IMR-90 (cell line): ENCODE measurements at regions not wholly inside any gene's neighbourhood (a gene's known extent, or its start where the extent isn't known, plus 50 kb on each side); places are given as distances from the start of the nearest gene placed in this dataset.
A peak's percentile ranks its signal among the peaks of the same experiment; 100 is the strongest.

Experiments used
- ATAC-seq: fragments of 200-7000 bp; cut with Tn5 transposase; 2 replicates; pipeline ENCODE4 v1.9.1; 2020; ENCODE audit warnings: low read depth, mild to moderate bottlenecking, moderate library complexity
- BruUV-seq: library from RNA; stranded (reverse); fragments of 400-500 nt; replicated peaks from 2 replicates; lab custom pipeline; 2021; lab: Mats Ljungman, UMichigan
- CTCF ChIA-PET: fragments of 300-600 bp; formaldehyde crosslinking; extraction: SDS; loops from one replicate; lab custom pipeline; 2021; ENCODE audit warnings: antibody characterized with exemption; lab: Yijun Ruan, JAX
- POLR2A ChIA-PET: fragments of 300-600 bp; sonication (Branson Sonifier 250); formaldehyde crosslinking; loops from one replicate; lab custom pipeline; 2022; ENCODE audit warnings: antibody characterized with exemption; ENCODE audit not compliant: unreplicated experiment; lab: Charles Lee
- DNase-seq: peaks from one replicate; pipeline ENCODE4 v3.0.0; 2013
- H2AFZ ChIP-seq: replicated peaks from 2 replicates; pipeline ENCODE3; 2013; ENCODE audit warnings: low read length, mild to moderate bottlenecking; ENCODE audit not compliant: poor library complexity
- H2AK5ac ChIP-seq: 2 replicates; pipeline ENCODE4 v1.6.1; 2013; ENCODE audit warnings: low read depth, low read length, inconsistent platforms
- H2AK9ac ChIP-seq: replicated peaks from 2 replicates; pipeline ENCODE3; 2013; ENCODE audit warnings: mild to moderate bottlenecking, low read depth, low read length, moderate library complexity; ENCODE audit not compliant: poor library complexity
- H2BK120ac ChIP-seq: 2 replicates; pipeline ENCODE4 v1.6.1; 2013; ENCODE audit warnings: low read depth, low read length, inconsistent platforms
- H2BK15ac ChIP-seq: 3 replicates; pipeline ENCODE4 v1.6.1; 2013; ENCODE audit warnings: low read depth, low read length, inconsistent platforms
- H2BK20ac ChIP-seq: 2 replicates; pipeline ENCODE4 v1.6.1; 2013; ENCODE audit warnings: low read depth, mild to moderate bottlenecking, inconsistent platforms, low read length, moderate library complexity
- H2BK5ac ChIP-seq: 2 replicates; pipeline ENCODE4 v1.6.1; 2013; ENCODE audit warnings: mild to moderate bottlenecking, low read depth, low read length, inconsistent platforms; ENCODE audit not compliant: poor library complexity, severe bottlenecking
- H3K14ac ChIP-seq: replicated peaks from 2 replicates; pipeline ENCODE4 v1.6.1; 2013; ENCODE audit warnings: low read depth, low read length, inconsistent platforms
- H3K18ac ChIP-seq: 2 replicates; pipeline ENCODE4 v1.6.1; 2013; ENCODE audit warnings: low read depth, low read length, control low read depth
- H3K23ac ChIP-seq: 2 replicates; pipeline ENCODE4 v1.6.1; 2013; ENCODE audit warnings: low read depth, low read length, inconsistent platforms
- H3K27ac ChIP-seq: 2 replicates; pipeline ENCODE4 v1.5.1; 2013; ENCODE audit warnings: mild to moderate bottlenecking, control low read depth, low read length; ENCODE audit not compliant: insufficient read depth
- H3K27me3 ChIP-seq: 2 replicates; pipeline ENCODE4 v1.6.1; 2013; ENCODE audit warnings: low read length; ENCODE audit not compliant: control insufficient read depth, insufficient read depth
- H3K36me3 ChIP-seq: 2 replicates; pipeline ENCODE4 v1.6.1; 2013; ENCODE audit warnings: low read length, mixed read lengths; ENCODE audit not compliant: control insufficient read depth, insufficient read depth
- H3K4ac ChIP-seq: 2 replicates; pipeline ENCODE4 v1.6.1; 2013; ENCODE audit warnings: low read depth, low read length, inconsistent platforms
- H3K4me1 ChIP-seq: 2 replicates; pipeline ENCODE4 v1.6.1; 2013; ENCODE audit warnings: low read length, mixed read lengths; ENCODE audit not compliant: control insufficient read depth, insufficient read depth
- H3K4me2 ChIP-seq: 2 replicates; pipeline ENCODE4 v1.6.1; 2013; ENCODE audit warnings: low read depth, mild to moderate bottlenecking, control low read depth, low read length, moderate library complexity
- H3K4me3 ChIP-seq: 2 replicates; pipeline ENCODE4 v1.5.1; 2013; ENCODE audit warnings: low read depth, mild to moderate bottlenecking, control low read depth, low read length, moderate library complexity; ENCODE audit not compliant: insufficient read depth
- H3K56ac ChIP-seq: 2 replicates; pipeline ENCODE4 v1.6.1; 2013; ENCODE audit warnings: low read length, inconsistent platforms; ENCODE audit not compliant: insufficient read depth; ENCODE audit errors: extremely low read depth
- H3K79me1 ChIP-seq, 2 experiments: 2 replicates each; pipeline ENCODE4 v1.6.1; 2013; ENCODE audit warnings: low read length in 2 of 2, inconsistent platforms in 1 of 2, low read depth in 1 of 2
- H3K9ac ChIP-seq: 2 replicates; pipeline ENCODE4 v1.6.1; 2013; ENCODE audit warnings: low read depth, low read length, control low read depth
- H3K9me1 ChIP-seq: 2 replicates; pipeline ENCODE4 v1.6.1; 2013; ENCODE audit warnings: low read length, inconsistent platforms; ENCODE audit not compliant: insufficient read depth
- H3K9me3 ChIP-seq: 2 replicates; pipeline ENCODE4 v1.6.1; 2013; ENCODE audit warnings: low read length; ENCODE audit not compliant: control insufficient read depth, insufficient read depth
- H4K20me1 ChIP-seq: 2 replicates; pipeline ENCODE4 v1.6.1; 2013; ENCODE audit warnings: low read length, inconsistent platforms; ENCODE audit not compliant: insufficient read depth
- H4K5ac ChIP-seq: 2 replicates; pipeline ENCODE4 v1.6.1; 2013; ENCODE audit warnings: mild to moderate bottlenecking, low read depth, low read length, control low read depth
- H4K8ac ChIP-seq, 2 experiments: 2 replicates each; pipeline ENCODE4 v1.6.1; 2013; ENCODE audit warnings: low read depth in 2 of 2, low read length in 2 of 2, control low read depth in 1 of 2, inconsistent platforms in 1 of 2
- H4K91ac ChIP-seq: 2 replicates; pipeline ENCODE4 v1.6.1; 2013; ENCODE audit warnings: low read depth, low read length, inconsistent platforms; ENCODE audit not compliant: insufficient read depth
- BHLHE40 ChIP-seq: fragments of 150-350 bp; IDR thresholded peaks from 2 replicates; pipeline ENCODE4 v1.6.1; 2016; ENCODE audit warnings: mild to moderate bottlenecking, low read depth, low read length
- CEBPB ChIP-seq: IDR thresholded peaks from 2 replicates; pipeline ENCODE4 v1.6.1; 2012; ENCODE audit warnings: low read depth, low read length, improper control_type of control experiment
- CHD1 ChIP-seq: IDR thresholded peaks from 2 replicates; pipeline ENCODE4 v1.6.1; 2012; ENCODE audit warnings: low read depth, low read length, improper control_type of control experiment
- CTCF ChIP-seq: conservative IDR thresholded peaks from 2 replicates; pipeline ENCODE4 v1.5.1; 2012; ENCODE audit warnings: mild to moderate bottlenecking, low read depth, low read length, improper control_type of control experiment
- ELK1 ChIP-seq: fragments of 150-350 bp; IDR thresholded peaks from 2 replicates; pipeline ENCODE4 v1.6.1; 2016; ENCODE audit warnings: low read depth, mild to moderate bottlenecking, low read length, moderate library complexity, borderline replicate concordance
- FOS ChIP-seq: fragments of 150-350 bp; IDR thresholded peaks from 2 replicates; pipeline ENCODE4 v1.6.1; 2016; ENCODE audit warnings: low read depth, low read length
- MAFK ChIP-seq: IDR thresholded peaks from 2 replicates; pipeline ENCODE4 v1.6.1; 2012; ENCODE audit warnings: low read depth, low read length, improper control_type of control experiment
- MAZ ChIP-seq: IDR thresholded peaks from 2 replicates; pipeline ENCODE4 v1.6.1; 2012; ENCODE audit warnings: low read depth, mild to moderate bottlenecking, low read length, improper control_type of control experiment, moderate library complexity, borderline replicate concordance
- MXI1 ChIP-seq: IDR thresholded peaks from 2 replicates; pipeline ENCODE4 v1.6.1; 2012; ENCODE audit warnings: low read depth, mild to moderate bottlenecking, low read length, moderate library complexity, borderline replicate concordance
- NFE2L2 ChIP-seq: fragments of 150-350 bp; IDR thresholded peaks from 2 replicates; pipeline ENCODE4 v1.6.1; 2016; ENCODE audit warnings: low read depth, mild to moderate bottlenecking, low read length
- POLR2A ChIP-seq: IDR thresholded peaks from 2 replicates; pipeline ENCODE4 v1.6.1; 2012; ENCODE audit warnings: mild to moderate bottlenecking, low read depth, low read length
- RAD21 ChIP-seq: IDR thresholded peaks from 2 replicates; pipeline ENCODE4 v1.6.1; 2012; ENCODE audit warnings: low read length, improper control_type of control experiment
- RCOR1 ChIP-seq: IDR thresholded peaks from 2 replicates; pipeline ENCODE4 v1.6.1; 2012; ENCODE audit warnings: mild to moderate bottlenecking, low read length, improper control_type of control experiment; ENCODE audit not compliant: insufficient replicate concordance
- RFX5 ChIP-seq: IDR thresholded peaks from 2 replicates; pipeline ENCODE4 v1.8.0; 2012; ENCODE audit warnings: low read depth, mild to moderate bottlenecking, low read length, moderate library complexity
- SMC3 ChIP-seq: fragments of 150-350 bp; IDR thresholded peaks from 2 replicates; pipeline ENCODE4 v1.6.1; 2016; ENCODE audit warnings: low read depth, mild to moderate bottlenecking, antibody characterized with exemption, low read length, moderate library complexity
- USF2 ChIP-seq: fragments of 150-350 bp; IDR thresholded peaks from 2 replicates; pipeline ENCODE4 v1.6.1; 2017; ENCODE audit warnings: mild to moderate bottlenecking, antibody characterized with exemption, low read length, low read depth
- WGBS, 2 experiments: methylation state at CpG; one replicate each; pipeline versions ENCODE4 v1.1.5 to v1.1.7; 2013; ENCODE audit warnings: missing lambda C conversion rate in 2 of 2; ENCODE audit not compliant: insufficient read length in 1 of 2; ENCODE audit errors: extremely low coverage in 2 of 2; 5-methylcytosine and 5-hydroxymethylcytosine counted together
- dilution Hi-C: fragments of 300-500 bp; cut with HindIII; formaldehyde crosslinking; loops from one replicate; pipeline ENCODE4 v1.14.3; 2018; ENCODE audit warnings: low sequenced_read_pairs; ENCODE audit not compliant: unreplicated experiment
- in situ Hi-C: fragments of 300-500 bp; cut with MboI; formaldehyde crosslinking; loops from 3 replicates; pipeline ENCODE4 v1.14.3; 2019; ENCODE audit warnings: low sequenced_read_pairs, inconsistent platforms, mixed read lengths
- intact Hi-C: fragments of 100-400 bp; cut with micrococcal nuclease; formaldehyde crosslinking; loops from 2 replicates; pipeline ENCODE4 v1.10.0; 2022

GRCh38 chr5:67273689-67274356, 77.2 kb upstream of the CD180 start:
- H3K23ac ChIP-seq, result no peak overlapping the region
- H3K4ac ChIP-seq, result no peak overlapping the region
- no peak overlapping the region for H4K5ac ChIP-seq
- peaks cover 6% of the 10 kb centered on the region for H3K9me1 ChIP-seq
- no peak for TF ChIP-seq MAFK
- no peak for TF ChIP-seq RFX5
- TF ChIP-seq FOS, result no peak
- TF ChIP-seq POLR2A, result no peak
- TF ChIP-seq CHD1, result no peak
- TF ChIP-seq SMC3, result no peak
- no peak for TF ChIP-seq MAZ
- TF ChIP-seq BHLHE40, result no peak
- TF ChIP-seq USF2, result no peak
- TF ChIP-seq MXI1, result no peak
- no peak for TF ChIP-seq RAD21
- no peak for TF ChIP-seq CEBPB
- TF ChIP-seq ELK1, result no peak
- no peak for TF ChIP-seq RCOR1
- no peak for TF ChIP-seq NFE2L2
- TF ChIP-seq CTCF, result no peak
- ATAC-seq (no peak), DNase-seq (no peak)
- H3K18ac ChIP-seq, result no peak overlapping the region
- ChIA-PET CTCF (no interaction called here), POLR2A (no interaction called here)
- H3K56ac ChIP-seq, result no peak overlapping the region
- no peak overlapping the region for H3K14ac ChIP-seq
- in situ Hi-C loops, result no loop called here
- no peak overlapping the region for H2BK120ac ChIP-seq
- no peaks in the 10 kb centered on the region for H3K79me1 ChIP-seq
- dilution Hi-C loops, result no loop called here
- no peak overlapping the region for H3K4me3 ChIP-seq
- H2BK5ac ChIP-seq, result no peak overlapping the region
- intact Hi-C loops, result no loop called here
- peaks cover 3% of the 10 kb centered on the region; the same call in 1 of the 2 replicates for H3K9me3 ChIP-seq
- H3K9ac ChIP-seq, result no peak overlapping the region
- H2AFZ ChIP-seq, result no peak overlapping the region
- H3K27ac ChIP-seq, result no peak overlapping the region
- H4K91ac ChIP-seq, result no peak overlapping the region
- no peaks in the 10 kb centered on the region for H3K27me3 ChIP-seq
- H2AK5ac ChIP-seq, result no peak overlapping the region
- no peak overlapping the region for H3K4me2 ChIP-seq
- no peaks in the 10 kb centered on the region for H4K20me1 ChIP-seq
- 90% methylated on average over 2 of the region's 9 CpGs; no CpG with 5 or more reads in 1 of the 2 experiments for WGBS, 2 experiments
- no peak overlapping the region for H2BK20ac ChIP-seq
- BruUV-seq, result no TSS peak
- peaks cover 8% of the 10 kb centered on the region for H3K4me1 ChIP-seq
- H4K8ac ChIP-seq, result no peak overlapping the region
- no peak overlapping the region; the same call in 2 of the 3 replicates for H2BK15ac ChIP-seq
- H2AK9ac ChIP-seq, result peak overlapping the region; percentile 31
- no peaks in the 10 kb centered on the region for H3K36me3 ChIP-seq
